Breast epithelium (tissue), 3 donors: ENCODE measurements at regions not wholly inside any gene's neighbourhood (a gene's known extent, or its start where the extent isn't known, plus 50 kb on each side); places are given as distances from the start of the nearest gene placed in this dataset.

Experiments
- CTCF ChIP-seq, 3 donors: fragments of 450-650 bp; IDR thresholded peaks; one replicate each; pipeline ENCODE4 v1.5.1; 2016 to 2017; ENCODE audit warnings: antibody characterized with exemption in 3 of 3, mild to moderate bottlenecking in 3 of 3, moderate library complexity in 3 of 3
- POLR2A ChIP-seq: fragments of 450-650 bp; IDR thresholded peaks from one replicate; pipeline ENCODE4 v1.6.1; 2016; ENCODE audit warnings: antibody characterized with exemption, mild to moderate bottlenecking, moderate library complexity
- POLR2AphosphoS5 ChIP-seq, 3 donors: sonication (generic); formaldehyde crosslinking; IDR thresholded peaks; one replicate each; pipeline ENCODE4 v1.6.1; 2017; ENCODE audit warnings: antibody characterized with exemption in 3 of 3

GRCh38 chr5:62030326-62030725 is 275.7 kb upstream of the KIF2A start:
- no peak for TF ChIP-seq CTCF (IDR thresholded peaks at IDR 0.05)
- TF ChIP-seq POLR2AphosphoS5 (IDR thresholded peaks at IDR 0.05): no peak
- no peak for TF ChIP-seq POLR2A
